ENCODE measurements at regions not wholly inside any gene's neighbourhood (a gene's known extent, or its start where the extent isn't known, plus 50 kb on each side); places are given as distances from the start of the nearest gene placed in this dataset.

- Histone ChIP-seq H3K79me2 (ENCODE audit: low read depth) (no peaks in the 10 kb centered on the region), H3K4me3 (no peak overlapping the region), H3F3A (ENCODE audit: low read depth) (no peaks in the 10 kb centered on the region), H3K36me3 (no peaks in the 10 kb centered on the region), H3K27me3 (no peaks in the 10 kb centered on the region), H3K27ac (no peak overlapping the region), H4K20me1 (ENCODE audit: low read depth) (no peaks in the 10 kb centered on the region), H3K9me3 (ENCODE audit: low read depth) (no peaks in the 10 kb centered on the region), H2AFZ (replicated peaks) (no peak overlapping the region), H3K4me1 (no peaks in the 10 kb centered on the region), H3K4me2 (no peak overlapping the region), H3K9ac (no peak overlapping the region)
- Mint-ChIP-seq H3K27me3 (ENCODE audit: insufficient read depth, low read depth) (peaks cover 2% of the 10 kb centered on the region), H3K4me1 (no peaks in the 10 kb centered on the region), H3K27ac (no peak overlapping the region), H3K36me3 (no peaks in the 10 kb centered on the region), H3K9me3 (no peaks in the 10 kb centered on the region), H3K4me3 (no peak overlapping the region)
- TF ChIP-seq EZH2 (IDR thresholded peaks at IDR 0.05) (no peak), EZH2phosphoT487 (IDR thresholded peaks at IDR 0.05) (no peak), CTCF (IDR thresholded peaks at IDR 0.05) (no peak)
- no peak for DNase-seq (ENCODE audit: low spot score)
Measured at GRCh38 chr15:81500081-81500480, 126.1 kb upstream of the TMC3 start.

- Mint-ChIP-seq H3K27ac (no peak overlapping the region), H3K9me3 (no peaks in the 10 kb centered on the region), H3K36me3 (no peaks in the 10 kb centered on the region), H3K4me1 (no peaks in the 10 kb centered on the region), H3K4me3 (no peak overlapping the region), H3K27me3 (ENCODE audit: insufficient read depth, low read depth) (peaks cover 2% of the 10 kb centered on the region)
- H2AFZ ChIP-seq (replicated peaks): no peak overlapping the region
- no peaks in the 10 kb centered on the region for H3K9me3 ChIP-seq (ENCODE audit: low read depth)
- DNase-seq (ENCODE audit: low spot score): no peak
- H4K20me1 ChIP-seq (ENCODE audit: low read depth): no peaks in the 10 kb centered on the region
- no peaks in the 10 kb centered on the region for H3K4me1 ChIP-seq
- H3K27ac ChIP-seq: no peak overlapping the region
- H3K4me3 ChIP-seq: no peak overlapping the region
- H3F3A ChIP-seq (ENCODE audit: low read depth): no peaks in the 10 kb centered on the region
- H3K9ac ChIP-seq: no peak overlapping the region
- H3K4me2 ChIP-seq: no peak overlapping the region
- H3K36me3 ChIP-seq: no peaks in the 10 kb centered on the region
- H3K27me3 ChIP-seq: no peaks in the 10 kb centered on the region
- TF ChIP-seq CTCF (IDR thresholded peaks at IDR 0.05) (no peak), EZH2 (IDR thresholded peaks at IDR 0.05) (no peak), EZH2phosphoT487 (IDR thresholded peaks at IDR 0.05) (no peak)
- no peaks in the 10 kb centered on the region for H3K79me2 ChIP-seq (ENCODE audit: low read depth)
Measured at GRCh38 chr15:81498294-81498693, 124.3 kb upstream of the TMC3 start.

- Mint-ChIP-seq H3K27ac (no peak overlapping the region), H3K9me3 (no peaks in the 10 kb centered on the region), H3K27me3 (ENCODE audit: insufficient read depth, low read depth) (peaks cover under 1% of the 10 kb centered on the region), H3K4me3 (no peak overlapping the region), H3K4me1 (no peaks in the 10 kb centered on the region), H3K36me3 (no peaks in the 10 kb centered on the region)
- no peak overlapping the region for H3K4me3 ChIP-seq
- H4K20me1 ChIP-seq (ENCODE audit: low read depth): no peaks in the 10 kb centered on the region
- DNase-seq (ENCODE audit: low spot score): no peak
- H3K79me2 ChIP-seq (ENCODE audit: low read depth): no peaks in the 10 kb centered on the region
- TF ChIP-seq CTCF (IDR thresholded peaks at IDR 0.05): no peak
- TF ChIP-seq EZH2 (IDR thresholded peaks at IDR 0.05): no peak
- no peak for TF ChIP-seq EZH2phosphoT487 (IDR thresholded peaks at IDR 0.05)
- no peak overlapping the region for H3K4me2 ChIP-seq
- no peak overlapping the region for H2AFZ ChIP-seq (replicated peaks)
- H3F3A ChIP-seq (ENCODE audit: low read depth): no peaks in the 10 kb centered on the region
- no peaks in the 10 kb centered on the region for H3K27me3 ChIP-seq
- no peaks in the 10 kb centered on the region for H3K4me1 ChIP-seq
- H3K9ac ChIP-seq: no peak overlapping the region
- no peaks in the 10 kb centered on the region for H3K9me3 ChIP-seq (ENCODE audit: low read depth)
- no peak overlapping the region for H3K27ac ChIP-seq
- no peaks in the 10 kb centered on the region for H3K36me3 ChIP-seq
Measured at GRCh38 chr15:81497238-81497637, 123.2 kb upstream of the TMC3 start.

All from neural progenitor cell (in vitro differentiated cells).